AG10803 (cell line): ENCODE measurements at regions not wholly inside any gene's neighbourhood (a gene's known extent, or its start where the extent isn't known, plus 50 kb on each side); places are given as distances from the start of the nearest gene placed in this dataset.

Experiments used
- DNase-seq: peaks from one replicate; pipeline ENCODE4 v3.0.0; 2010; ENCODE audit warnings: low read depth
- H3K4me3 ChIP-seq: 2 replicates; pipeline ENCODE4 v1.5.1; 2011; ENCODE audit warnings: mild to moderate bottlenecking, low read length, control low read depth
- TF ChIP-seq, protein P1 (sequence below): conservative IDR thresholded peaks from 2 replicates; pipeline ENCODE4 v1.5.1; 2011; ENCODE audit warnings: mild to moderate bottlenecking, low read length, control low read depth, inconsistent platforms

- no peak for DNase-seq
- TF ChIP-seq, protein P1, sequence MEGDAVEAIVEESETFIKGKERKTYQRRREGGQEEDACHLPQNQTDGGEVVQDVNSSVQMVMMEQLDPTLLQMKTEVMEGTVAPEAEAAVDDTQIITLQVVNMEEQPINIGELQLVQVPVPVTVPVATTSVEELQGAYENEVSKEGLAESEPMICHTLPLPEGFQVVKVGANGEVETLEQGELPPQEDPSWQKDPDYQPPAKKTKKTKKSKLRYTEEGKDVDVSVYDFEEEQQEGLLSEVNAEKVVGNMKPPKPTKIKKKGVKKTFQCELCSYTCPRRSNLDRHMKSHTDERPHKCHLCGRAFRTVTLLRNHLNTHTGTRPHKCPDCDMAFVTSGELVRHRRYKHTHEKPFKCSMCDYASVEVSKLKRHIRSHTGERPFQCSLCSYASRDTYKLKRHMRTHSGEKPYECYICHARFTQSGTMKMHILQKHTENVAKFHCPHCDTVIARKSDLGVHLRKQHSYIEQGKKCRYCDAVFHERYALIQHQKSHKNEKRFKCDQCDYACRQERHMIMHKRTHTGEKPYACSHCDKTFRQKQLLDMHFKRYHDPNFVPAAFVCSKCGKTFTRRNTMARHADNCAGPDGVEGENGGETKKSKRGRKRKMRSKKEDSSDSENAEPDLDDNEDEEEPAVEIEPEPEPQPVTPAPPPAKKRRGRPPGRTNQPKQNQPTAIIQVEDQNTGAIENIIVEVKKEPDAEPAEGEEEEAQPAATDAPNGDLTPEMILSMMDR: no peak
- H3K4me3 ChIP-seq: no peak overlapping the region
These were observed 288.5 kb upstream of the NEGR1 start for GRCh38 chr1:72570815-72571214.

- no peak for DNase-seq
- TF ChIP-seq, protein P1: no peak
- no peak overlapping the region for H3K4me3 ChIP-seq
These were observed 285.8 kb upstream of the NEGR1 start for GRCh38 chr1:72568113-72568512.

- DNase-seq: peak; percentile 17
- TF ChIP-seq, protein P1: no peak
- H3K4me3 ChIP-seq: no peak overlapping the region
These were observed 285.2 kb upstream of the NEGR1 start for GRCh38 chr1:72567521-72567920.

DNA sequence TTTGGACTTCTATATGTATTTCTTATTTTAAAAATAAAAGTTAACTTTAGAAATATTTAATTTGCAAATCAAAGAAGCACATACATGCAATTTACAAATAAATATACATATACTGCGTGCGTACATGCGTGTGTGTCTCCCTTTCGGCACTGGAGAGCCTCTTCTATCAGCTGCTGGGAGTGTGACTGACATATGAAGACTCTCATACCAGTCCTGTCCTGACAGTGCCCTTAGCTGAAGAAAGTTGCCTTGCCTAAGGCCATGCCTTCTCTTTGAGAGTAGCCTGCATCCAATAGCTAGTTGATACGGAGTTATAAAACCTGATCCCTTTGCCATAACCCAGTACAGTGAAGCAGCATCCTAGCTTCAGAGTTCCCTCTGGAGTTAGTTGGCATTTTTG lies 282.4 kb upstream of the NEGR1 start:
- H3K4me3 ChIP-seq: no peak overlapping the region
- TF ChIP-seq, protein P1: no peak
- DNase-seq: no peak

GRCh38 chr1:72557446-72558049 lies 275.2 kb upstream of the NEGR1 start:
- peak; percentile 36 for DNase-seq
- H3K4me3 ChIP-seq: no peak overlapping the region
- TF ChIP-seq, protein P1: peak; percentile 52

DNA sequence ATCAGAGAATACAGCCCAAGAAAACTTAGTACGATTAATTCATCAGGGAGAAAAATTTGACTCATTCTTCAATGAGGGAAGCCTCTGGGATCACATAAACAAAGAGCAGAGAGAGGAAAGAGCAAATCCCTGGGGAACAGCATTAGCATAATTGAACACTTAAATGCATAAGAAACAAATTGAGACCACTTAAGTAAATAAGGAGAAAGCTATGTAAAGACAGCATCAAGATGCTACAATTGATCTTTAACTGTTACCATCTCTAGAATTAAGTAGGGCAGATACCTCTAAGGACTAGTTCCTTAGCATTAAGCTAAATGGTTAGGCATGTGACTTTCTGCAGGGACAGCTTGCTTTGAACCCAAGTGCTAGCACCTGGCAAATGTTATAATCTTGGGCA lies 265.1 kb upstream of the NEGR1 start:
- DNase-seq: peak; percentile 4
- no peak overlapping the region for H3K4me3 ChIP-seq
- TF ChIP-seq, protein P1: no peak

GRCh38 chr1:72540674-72541073 lies 258.3 kb upstream of the NEGR1 start:
- no peak for DNase-seq
- TF ChIP-seq, protein P1: no peak
- H3K4me3 ChIP-seq: no peak overlapping the region
